Caco-2 (cell line): ENCODE measurements at regions not wholly inside any gene's neighbourhood (a gene's known extent, or its start where the extent isn't known, plus 50 kb on each side); places are given as distances from the start of the nearest gene placed in this dataset.

Experiments
- BruUV-seq: library from RNA; stranded (reverse); fragments of 400-500 nt; replicated peaks from 2 replicates; lab custom pipeline; 2021; lab: Mats Ljungman, UMichigan
- CTCF ChIA-PET: fragments of 300-600 bp; sonication (Branson Sonifier 250); formaldehyde crosslinking; loops from one replicate; lab custom pipeline; 2022; ENCODE audit warnings: antibody characterized with exemption; lab: Charles Lee
- POLR2A ChIA-PET: fragments of 300-600 bp; sonication (Branson Sonifier 250); formaldehyde crosslinking; loops from one replicate; lab custom pipeline; 2022; ENCODE audit warnings: antibody characterized with exemption; lab: Charles Lee
- DNase-seq, 2 experiments: peaks; one replicate each; pipeline versions ENCODE4 v3.0.0 to v3.0.0-alpha.2; 2020 to 2022
- H3K27me3 ChIP-seq: replicated peaks from 2 replicates; pipeline ENCODE4 v1.6.0; 2011; ENCODE audit warnings: low read length; ENCODE audit not compliant: control insufficient read depth, insufficient read depth
- H3K36me3 ChIP-seq: 2 replicates; pipeline ENCODE4 v1.5.1; 2011; ENCODE audit warnings: low read length; ENCODE audit not compliant: control insufficient read depth, insufficient read depth
- H3K4me1 ChIP-seq: fragments of 250-450 bp; sonication (Bioruptor Pico); 2 replicates; pipeline ENCODE4 v1.5.1; 2020; ENCODE audit warnings: mild to moderate bottlenecking
- H3K4me3 ChIP-seq: 2 replicates; pipeline ENCODE4 v1.5.1; 2011; ENCODE audit warnings: low read depth, mild to moderate bottlenecking, control low read depth, low read length
- H3K9me3 ChIP-seq: fragments of 250-450 bp; sonication (Bioruptor Pico); 2 replicates; pipeline ENCODE4 v1.5.1; 2020; ENCODE audit warnings: mild to moderate bottlenecking, moderate library complexity
- H3K27ac Mint-ChIP-seq: one replicate; pipeline ENCODE4 v1.8.0; 2022; ENCODE audit warnings: mixed read lengths; ENCODE audit not compliant: unreplicated experiment
- H3K27me3 Mint-ChIP-seq: one replicate; pipeline ENCODE4 v1.8.0; 2022; ENCODE audit warnings: mixed read lengths; ENCODE audit not compliant: insufficient read depth, unreplicated experiment
- H3K36me3 Mint-ChIP-seq: one replicate; pipeline ENCODE4 v1.8.0; 2022; ENCODE audit warnings: mild to moderate bottlenecking, mixed read lengths; ENCODE audit not compliant: insufficient read depth, unreplicated experiment
- H3K4me1 Mint-ChIP-seq: one replicate; pipeline ENCODE4 v1.8.0; 2022; ENCODE audit warnings: low read depth, mixed read lengths; ENCODE audit not compliant: unreplicated experiment
- H3K4me3 Mint-ChIP-seq: one replicate; pipeline ENCODE4 v1.8.0; 2022; ENCODE audit warnings: mild to moderate bottlenecking, moderate library complexity, mixed read lengths; ENCODE audit not compliant: unreplicated experiment
- H3K9me3 Mint-ChIP-seq: one replicate; pipeline ENCODE4 v1.8.0; 2022; ENCODE audit warnings: mixed read lengths; ENCODE audit not compliant: unreplicated experiment
- CTCF ChIP-seq, 2 experiments: fragments of 200-600 bp in 1 of 2; IDR thresholded peaks; 1 replicate in 1 of 2; 2 replicates in 1 of 2; pipeline versions ENCODE4 v1.5.1 to v1.8.0; 2011 to 2022; ENCODE audit warnings: antibody characterized with exemption in 1 of 2, control low read depth in 1 of 2, inconsistent platforms in 1 of 2, low read depth in 1 of 2, low read length in 1 of 2, mild to moderate bottlenecking in 1 of 2, moderate library complexity in 1 of 2; ENCODE audit not compliant: insufficient read depth in 1 of 2, severe bottlenecking in 1 of 2, unreplicated experiment in 1 of 2
- intact Hi-C: fragments of 100-400 bp; cut with micrococcal nuclease; formaldehyde crosslinking; loops from one replicate; pipeline ENCODE4 v1.10.0; 2022; ENCODE audit not compliant: unreplicated experiment

DNA sequence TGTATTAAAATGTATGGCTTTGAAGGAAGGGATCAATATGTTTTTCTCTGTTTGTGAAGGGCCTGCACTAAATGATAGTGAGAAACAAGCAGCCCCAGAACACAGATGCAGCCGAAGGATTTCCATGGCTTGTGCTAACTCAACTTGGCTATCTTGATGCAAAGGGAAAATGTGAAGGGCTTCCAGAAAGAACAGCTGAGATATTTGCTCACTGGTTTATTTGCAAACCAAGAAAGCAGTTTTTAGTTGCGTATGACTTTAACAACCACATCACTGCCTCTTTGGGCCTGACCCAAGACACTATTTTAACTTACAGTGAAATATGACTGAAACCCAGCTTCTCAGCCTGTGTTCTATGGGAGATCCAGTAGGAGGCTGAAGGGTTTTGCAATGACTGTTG lies 369.9 kb downstream of the SETD4 start:
- Histone ChIP-seq H3K4me1 (no peaks in the 10 kb centered on the region), H3K36me3 (no peaks in the 10 kb centered on the region), H3K4me3 (no peak overlapping the region), H3K9me3 (no peaks in the 10 kb centered on the region), H3K27me3 (no peaks in the 10 kb centered on the region; the same call in 1 of the 2 replicates)
- POLR2A ChIA-PET: no interaction called here
- DNase-seq: no peak
- Mint-ChIP-seq H3K9me3 (peaks cover 10% of the 10 kb centered on the region), H3K27me3 (peaks cover 23% of the 10 kb centered on the region), H3K4me3 (no peak overlapping the region), H3K36me3 (no peaks in the 10 kb centered on the region), H3K4me1 (no peaks in the 10 kb centered on the region), H3K27ac (no peak overlapping the region)
- CTCF ChIA-PET: no interaction called here
- BruUV-seq: no TSS peak
- intact Hi-C loops: no loop called here
- TF ChIP-seq CTCF (IDR thresholded peaks at IDR 0.05; ENCODE audit: insufficient read depth in 1 of 2, low read depth in 1 of 2, low read length in 1 of 2, severe bottlenecking in 1 of 2, unreplicated experiment in 1 of 2): no peak

DNA sequence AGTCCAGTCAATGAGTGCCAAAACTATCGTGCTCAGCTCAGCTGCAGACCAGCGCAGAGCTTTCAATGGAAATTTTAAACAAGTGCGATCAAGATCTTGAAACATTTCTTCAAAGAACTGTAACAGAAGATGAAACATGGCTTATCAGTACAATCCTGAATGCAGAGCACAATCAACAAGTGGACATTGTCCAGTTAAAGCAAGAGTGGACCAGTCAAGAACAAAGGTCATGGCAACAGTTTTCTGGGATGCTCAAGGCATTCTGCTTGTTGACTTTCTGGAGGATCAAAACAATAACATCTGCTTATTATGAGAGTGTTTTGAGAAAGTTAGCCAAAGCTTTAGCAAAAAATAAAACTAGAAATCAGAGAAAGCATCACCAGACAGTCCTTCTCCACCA lies 374.2 kb downstream of the SETD4 start:
- H3K9me3 ChIP-seq: no peaks in the 10 kb centered on the region
- Mint-ChIP-seq H3K9me3 (no peaks in the 10 kb centered on the region), H3K27me3 (peaks cover 20% of the 10 kb centered on the region), H3K4me3 (no peak overlapping the region), H3K36me3 (no peaks in the 10 kb centered on the region), H3K27ac (no peak overlapping the region), H3K4me1 (no peaks in the 10 kb centered on the region)
- H3K4me3 ChIP-seq: no peak overlapping the region
- H3K27me3 ChIP-seq: no peaks in the 10 kb centered on the region
- BruUV-seq: no TSS peak
- intact Hi-C loops: no loop called here
- TF ChIP-seq CTCF (IDR thresholded peaks at IDR 0.05; ENCODE audit: insufficient read depth in 1 of 2, low read depth in 1 of 2, low read length in 1 of 2, severe bottlenecking in 1 of 2, unreplicated experiment in 1 of 2): no peak
- no peaks in the 10 kb centered on the region for H3K4me1 ChIP-seq
- H3K36me3 ChIP-seq: no peaks in the 10 kb centered on the region
- DNase-seq: no peak
- CTCF ChIA-PET: no interaction called here
- POLR2A ChIA-PET: no interaction called here

GRCh38 chr21:35683664-35684304 lies 376.5 kb downstream of the SETD4 start:
- Mint-ChIP-seq H3K4me1 (no peaks in the 10 kb centered on the region), H3K27ac (no peak overlapping the region), H3K9me3 (no peaks in the 10 kb centered on the region), H3K4me3 (no peak overlapping the region), H3K36me3 (no peaks in the 10 kb centered on the region), H3K27me3 (peaks cover 22% of the 10 kb centered on the region)
- ChIA-PET CTCF (no interaction called here), POLR2A (no interaction called here)
- H3K4me1 ChIP-seq: no peaks in the 10 kb centered on the region
- intact Hi-C loops: no loop called here
- DNase-seq: no peak
- no TSS peak for BruUV-seq
- no peaks in the 10 kb centered on the region for H3K9me3 ChIP-seq
- no peaks in the 10 kb centered on the region for H3K36me3 ChIP-seq
- H3K27me3 ChIP-seq: no peaks in the 10 kb centered on the region
- TF ChIP-seq CTCF (IDR thresholded peaks at IDR 0.05; ENCODE audit: insufficient read depth in 1 of 2, low read depth in 1 of 2, low read length in 1 of 2, severe bottlenecking in 1 of 2, unreplicated experiment in 1 of 2): no peak
- no peak overlapping the region for H3K4me3 ChIP-seq
